Type B pancreatic cell (in vitro differentiated cells): ENCODE measurements at regions not wholly inside any gene's neighbourhood (a gene's known extent, or its start where the extent isn't known, plus 50 kb on each side); places are given as distances from the start of the nearest gene placed in this dataset.

Experiments used
- DNase-seq: peaks from one replicate; pipeline ENCODE4 v3.0.0; 2021; ENCODE audit warnings: mixed read lengths; ENCODE audit not compliant: unreplicated experiment; ENCODE audit errors: extremely low spot score
- H3K27ac Mint-ChIP-seq: 2 replicates; pipeline ENCODE4 v1.8.0; 2021; ENCODE audit warnings: mild to moderate bottlenecking, mixed read lengths
- H3K27me3 Mint-ChIP-seq: 2 replicates; pipeline ENCODE4 v1.8.0; 2021; ENCODE audit warnings: mixed read lengths
- H3K36me3 Mint-ChIP-seq: 2 replicates; pipeline ENCODE4 v1.8.0; 2021; ENCODE audit warnings: mixed read lengths
- H3K4me1 Mint-ChIP-seq: one replicate; pipeline ENCODE4 v1.8.0; 2021; ENCODE audit warnings: mixed read lengths; ENCODE audit not compliant: unreplicated experiment
- H3K4me3 Mint-ChIP-seq: 2 replicates; pipeline ENCODE4 v1.8.0; 2021; ENCODE audit warnings: mild to moderate bottlenecking, mixed read lengths
- H3K9me3 Mint-ChIP-seq: 2 replicates; pipeline ENCODE4 v1.8.0; 2021; ENCODE audit warnings: mixed read lengths
- CTCF ChIP-seq: fragments of 200-600 bp; sonication (generic); conservative IDR thresholded peaks from 2 replicates; pipeline ENCODE4 v1.5.0; 2021; ENCODE audit warnings: antibody characterized with exemption, mild to moderate bottlenecking

DNA sequence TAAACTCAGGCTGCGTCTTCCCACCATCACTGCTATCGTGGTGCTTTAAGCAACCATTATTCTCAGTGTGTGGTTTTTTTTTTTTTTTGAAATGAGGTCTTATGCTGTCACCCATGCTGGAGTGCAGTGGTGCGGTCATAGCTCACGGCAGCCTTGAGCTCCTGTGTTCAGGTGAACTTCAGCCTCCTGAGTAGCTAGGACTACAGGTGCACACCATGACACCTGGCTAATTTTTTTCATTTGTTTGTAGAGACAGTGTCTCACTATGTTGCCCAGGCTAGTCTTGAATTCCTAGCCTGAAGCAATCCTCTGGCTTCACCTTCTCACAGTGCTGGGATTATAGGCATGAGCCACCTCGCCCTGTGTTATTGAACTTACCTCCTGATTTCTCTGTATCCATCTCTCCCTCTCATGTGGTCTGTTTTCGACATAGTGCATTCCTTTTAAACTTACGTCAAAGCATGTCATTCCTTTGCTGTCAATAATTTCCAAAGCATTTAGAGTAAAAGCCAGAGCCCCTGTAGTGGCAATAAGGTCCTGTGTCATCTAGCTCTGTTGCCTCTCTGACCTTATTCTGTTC, 255.5 kb downstream of the SNAPC1 start:
- H3K27ac Mint-ChIP-seq, result no peak overlapping the region
- H3K4me1 Mint-ChIP-seq, result no peaks in the 10 kb centered on the region
- H3K9me3 Mint-ChIP-seq, result peaks cover 4% of the 10 kb centered on the region
- no peak for DNase-seq
- H3K36me3 Mint-ChIP-seq, result no peaks in the 10 kb centered on the region
- no peak overlapping the region for H3K4me3 Mint-ChIP-seq
- H3K27me3 Mint-ChIP-seq, result no peaks in the 10 kb centered on the region
- TF ChIP-seq CTCF, result no peak

DNA sequence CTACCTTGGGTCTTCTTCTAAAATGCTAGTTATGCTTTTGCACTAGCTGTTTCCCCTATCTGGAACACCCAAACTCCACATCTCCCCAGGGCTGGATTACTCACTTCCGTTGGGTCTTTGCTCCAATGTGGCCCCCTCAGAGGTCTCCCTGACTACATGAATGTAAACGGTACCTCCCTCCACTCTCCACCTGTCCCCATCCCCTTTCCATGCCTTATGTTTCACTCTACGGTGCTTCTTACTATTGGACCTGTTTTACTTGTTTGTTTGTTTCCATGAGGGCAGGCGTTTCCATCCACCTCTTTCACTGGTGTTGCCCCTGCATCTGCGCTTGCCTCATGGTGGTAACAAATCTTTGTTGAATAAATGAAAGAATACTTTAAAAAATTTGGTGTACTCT, 256.4 kb downstream of the SNAPC1 start:
- Mint-ChIP-seq H3K4me3 (no peak overlapping the region), H3K9me3 (peaks cover 4% of the 10 kb centered on the region), H3K36me3 (no peaks in the 10 kb centered on the region), H3K27me3 (no peaks in the 10 kb centered on the region), H3K4me1 (no peaks in the 10 kb centered on the region), H3K27ac (no peak overlapping the region)
- DNase-seq, result no peak
- no peak for TF ChIP-seq CTCF

DNA sequence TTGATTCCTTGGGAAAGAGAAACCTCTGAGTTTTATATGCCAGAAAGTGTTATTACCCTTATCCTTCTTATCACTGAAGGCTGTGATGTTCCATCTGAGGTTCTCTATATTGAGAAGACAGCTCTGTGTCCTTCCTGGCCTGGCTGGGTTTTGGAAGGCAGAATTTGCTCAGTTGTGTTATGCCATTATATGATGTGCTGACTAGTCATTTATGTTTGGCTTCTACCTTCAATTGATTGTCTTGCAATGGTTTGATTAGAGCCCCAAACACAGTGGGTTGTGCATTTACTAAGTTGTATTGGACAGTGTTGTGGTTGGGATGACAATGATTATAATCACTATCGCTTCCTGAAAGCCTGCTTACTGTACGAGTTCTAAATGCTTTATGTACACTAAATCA, 265.7 kb downstream of the SNAPC1 start:
- H3K9me3 Mint-ChIP-seq, result no peaks in the 10 kb centered on the region
- no peak overlapping the region for H3K27ac Mint-ChIP-seq
- no peaks in the 10 kb centered on the region for H3K36me3 Mint-ChIP-seq
- no peak for TF ChIP-seq CTCF
- H3K4me3 Mint-ChIP-seq, result no peak overlapping the region
- no peak for DNase-seq
- H3K4me1 Mint-ChIP-seq, result no peaks in the 10 kb centered on the region
- no peaks in the 10 kb centered on the region for H3K27me3 Mint-ChIP-seq

GRCh38 chr14:62029569-62029924, 267.3 kb downstream of the SNAPC1 start:
- no peak for TF ChIP-seq CTCF
- no peaks in the 10 kb centered on the region for H3K27me3 Mint-ChIP-seq
- H3K4me3 Mint-ChIP-seq, result no peak overlapping the region
- H3K9me3 Mint-ChIP-seq, result no peaks in the 10 kb centered on the region
- H3K4me1 Mint-ChIP-seq, result no peaks in the 10 kb centered on the region
- no peaks in the 10 kb centered on the region for H3K36me3 Mint-ChIP-seq
- no peak overlapping the region for H3K27ac Mint-ChIP-seq
- no peak for DNase-seq

GRCh38 chr14:62030387-62030786, 268.2 kb downstream of the SNAPC1 start:
- H3K27ac Mint-ChIP-seq, result no peak overlapping the region
- H3K27me3 Mint-ChIP-seq, result no peaks in the 10 kb centered on the region

More at GRCh38 chr14:62030387-62030786, 268.2 kb downstream of the SNAPC1 start:
- DNase-seq, result no peak
- Mint-ChIP-seq H3K4me3 (no peak overlapping the region), H3K9me3 (no peaks in the 10 kb centered on the region), H3K36me3 (no peaks in the 10 kb centered on the region), H3K4me1 (no peaks in the 10 kb centered on the region)
- no peak for TF ChIP-seq CTCF
